Panc1 (cell line): ENCODE measurements at regions not wholly inside any gene's neighbourhood (a gene's known extent, or its start where the extent isn't known, plus 50 kb on each side); places are given as distances from the start of the nearest gene placed in this dataset.

ENCODE experiments used
- ATAC-seq: fragments of 200-7000 bp; cut with Tn5 transposase; 2 replicates; pipeline ENCODE4 v1.9.1; 2020; ENCODE audit warnings: mild to moderate bottlenecking, moderate library complexity
- BruUV-seq: library from RNA; stranded (reverse); fragments of 400-500 nt; replicated peaks from 2 replicates; lab custom pipeline; 2021; lab: Mats Ljungman, UMichigan
- CTCF ChIA-PET: fragments of 300-600 bp; sonication (Branson Sonifier 250); formaldehyde crosslinking; loops from one replicate; lab custom pipeline; 2022; ENCODE audit warnings: antibody characterized with exemption; lab: Charles Lee
- POLR2A ChIA-PET: fragments of 300-600 bp; sonication (Branson Sonifier 250); formaldehyde crosslinking; loops from one replicate; lab custom pipeline; 2022; ENCODE audit warnings: antibody characterized with exemption; lab: Charles Lee
- DNase-seq: peaks from one replicate; pipeline ENCODE4 v3.0.0-alpha.2; 2010; ENCODE audit warnings: low read depth, low spot score
- H3K27ac ChIP-seq: 2 replicates; pipeline ENCODE4 v1.5.1; 2011; ENCODE audit warnings: mild to moderate bottlenecking, low read length, inconsistent platforms
- H3K27me3 ChIP-seq: fragments of 200-500 bp; sonication (Bioruptor generic); 2 replicates; pipeline ENCODE4 v1.6.0; 2014; ENCODE audit warnings: low read length, inconsistent platforms; ENCODE audit not compliant: control insufficient read depth, insufficient read depth
- H3K36me3 ChIP-seq: fragments of 200-500 bp; sonication (Bioruptor generic); 2 replicates; pipeline ENCODE4 v1.5.1; 2014; ENCODE audit warnings: inconsistent platforms, mild to moderate bottlenecking, low read length, moderate library complexity; ENCODE audit not compliant: control insufficient read depth, insufficient read depth
- H3K4me1 ChIP-seq: 2 replicates; pipeline ENCODE4 v1.5.1; 2011; ENCODE audit warnings: inconsistent platforms, mild to moderate bottlenecking, low read length, moderate library complexity; ENCODE audit not compliant: control insufficient read depth, insufficient read depth
- H3K4me3 ChIP-seq, 2 experiments: 2 replicates each; pipeline ENCODE4 v1.5.1; 2011 to 2012; ENCODE audit warnings: low read depth in 2 of 2, low read length in 2 of 2, mild to moderate bottlenecking in 2 of 2, inconsistent platforms in 1 of 2, moderate library complexity in 1 of 2
- H3K9me3 ChIP-seq: fragments of 200-500 bp; sonication (Bioruptor generic); 2 replicates; pipeline ENCODE4 v1.5.1; 2014; ENCODE audit warnings: low read depth, mild to moderate bottlenecking, inconsistent platforms, low read length, moderate library complexity; ENCODE audit not compliant: control insufficient read depth, insufficient read depth
- POLR2AphosphoS5 ChIP-seq: IDR thresholded peaks from 2 replicates; pipeline ENCODE4 v1.6.1; 2012; ENCODE audit warnings: mild to moderate bottlenecking, low read depth, low read length, moderate library complexity
- SIN3A ChIP-seq: IDR thresholded peaks from 2 replicates; pipeline ENCODE4 v1.6.1; 2012; ENCODE audit warnings: low read depth, mild to moderate bottlenecking, low read length, moderate library complexity, borderline replicate concordance; ENCODE audit not compliant: insufficient read depth
- TCF7L2 ChIP-seq: IDR thresholded peaks from 2 replicates; pipeline ENCODE4 v1.6.1; 2011; ENCODE audit warnings: mild to moderate bottlenecking, low read depth, low read length, inconsistent platforms
- in situ Hi-C: cut with HindIII; loops from 2 replicates; pipeline ENCODE4 v1.10.0; 2016; ENCODE audit warnings: low sequenced_read_pairs, low pct_unique_long_range_greater_than_20kb
- intact Hi-C: fragments of 100-400 bp; cut with micrococcal nuclease; formaldehyde crosslinking; loops from one replicate; pipeline ENCODE4 v1.10.0; 2022; ENCODE audit not compliant: unreplicated experiment
- TF ChIP-seq, protein P1 (sequence below): fragments of 450-650 bp; IDR thresholded peaks from 2 replicates; pipeline ENCODE4 v1.5.1; 2017; ENCODE audit warnings: mild to moderate bottlenecking
- TF ChIP-seq, protein P2 (sequence below), 2 experiments: IDR thresholded peaks; 2 replicates each; pipeline ENCODE4 v1.6.1; 2011 to 2012; ENCODE audit warnings: low read depth in 2 of 2, control low read depth in 1 of 2, low read length in 1 of 2, mild to moderate bottlenecking in 1 of 2, moderate library complexity in 1 of 2; ENCODE audit not compliant: insufficient read depth in 1 of 2

GRCh38 chr2:184030245-184030644 is 568.1 kb upstream of the ZNF804A start:
- ChIA-PET POLR2A (no interaction called here), CTCF (no interaction called here)
- no peaks in the 10 kb centered on the region for H3K27me3 ChIP-seq
- no peaks in the 10 kb centered on the region for H3K36me3 ChIP-seq
- no peak overlapping the region for H3K4me3 ChIP-seq
- no peak overlapping the region for H3K27ac ChIP-seq
- in situ Hi-C loops (no loop called here), intact Hi-C loops (no loop called here)
- H3K9me3 ChIP-seq, result no peaks in the 10 kb centered on the region
- BruUV-seq, result no TSS peak
- no peaks in the 10 kb centered on the region for H3K4me1 ChIP-seq
- ATAC-seq (no peak), DNase-seq (no peak)
- TF ChIP-seq TCF7L2 (no peak), SIN3A (no peak), POLR2AphosphoS5 (no peak)
- TF ChIP-seq, protein P1, sequence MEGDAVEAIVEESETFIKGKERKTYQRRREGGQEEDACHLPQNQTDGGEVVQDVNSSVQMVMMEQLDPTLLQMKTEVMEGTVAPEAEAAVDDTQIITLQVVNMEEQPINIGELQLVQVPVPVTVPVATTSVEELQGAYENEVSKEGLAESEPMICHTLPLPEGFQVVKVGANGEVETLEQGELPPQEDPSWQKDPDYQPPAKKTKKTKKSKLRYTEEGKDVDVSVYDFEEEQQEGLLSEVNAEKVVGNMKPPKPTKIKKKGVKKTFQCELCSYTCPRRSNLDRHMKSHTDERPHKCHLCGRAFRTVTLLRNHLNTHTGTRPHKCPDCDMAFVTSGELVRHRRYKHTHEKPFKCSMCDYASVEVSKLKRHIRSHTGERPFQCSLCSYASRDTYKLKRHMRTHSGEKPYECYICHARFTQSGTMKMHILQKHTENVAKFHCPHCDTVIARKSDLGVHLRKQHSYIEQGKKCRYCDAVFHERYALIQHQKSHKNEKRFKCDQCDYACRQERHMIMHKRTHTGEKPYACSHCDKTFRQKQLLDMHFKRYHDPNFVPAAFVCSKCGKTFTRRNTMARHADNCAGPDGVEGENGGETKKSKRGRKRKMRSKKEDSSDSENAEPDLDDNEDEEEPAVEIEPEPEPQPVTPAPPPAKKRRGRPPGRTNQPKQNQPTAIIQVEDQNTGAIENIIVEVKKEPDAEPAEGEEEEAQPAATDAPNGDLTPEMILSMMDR, result no peak
- TF ChIP-seq, protein P2, sequence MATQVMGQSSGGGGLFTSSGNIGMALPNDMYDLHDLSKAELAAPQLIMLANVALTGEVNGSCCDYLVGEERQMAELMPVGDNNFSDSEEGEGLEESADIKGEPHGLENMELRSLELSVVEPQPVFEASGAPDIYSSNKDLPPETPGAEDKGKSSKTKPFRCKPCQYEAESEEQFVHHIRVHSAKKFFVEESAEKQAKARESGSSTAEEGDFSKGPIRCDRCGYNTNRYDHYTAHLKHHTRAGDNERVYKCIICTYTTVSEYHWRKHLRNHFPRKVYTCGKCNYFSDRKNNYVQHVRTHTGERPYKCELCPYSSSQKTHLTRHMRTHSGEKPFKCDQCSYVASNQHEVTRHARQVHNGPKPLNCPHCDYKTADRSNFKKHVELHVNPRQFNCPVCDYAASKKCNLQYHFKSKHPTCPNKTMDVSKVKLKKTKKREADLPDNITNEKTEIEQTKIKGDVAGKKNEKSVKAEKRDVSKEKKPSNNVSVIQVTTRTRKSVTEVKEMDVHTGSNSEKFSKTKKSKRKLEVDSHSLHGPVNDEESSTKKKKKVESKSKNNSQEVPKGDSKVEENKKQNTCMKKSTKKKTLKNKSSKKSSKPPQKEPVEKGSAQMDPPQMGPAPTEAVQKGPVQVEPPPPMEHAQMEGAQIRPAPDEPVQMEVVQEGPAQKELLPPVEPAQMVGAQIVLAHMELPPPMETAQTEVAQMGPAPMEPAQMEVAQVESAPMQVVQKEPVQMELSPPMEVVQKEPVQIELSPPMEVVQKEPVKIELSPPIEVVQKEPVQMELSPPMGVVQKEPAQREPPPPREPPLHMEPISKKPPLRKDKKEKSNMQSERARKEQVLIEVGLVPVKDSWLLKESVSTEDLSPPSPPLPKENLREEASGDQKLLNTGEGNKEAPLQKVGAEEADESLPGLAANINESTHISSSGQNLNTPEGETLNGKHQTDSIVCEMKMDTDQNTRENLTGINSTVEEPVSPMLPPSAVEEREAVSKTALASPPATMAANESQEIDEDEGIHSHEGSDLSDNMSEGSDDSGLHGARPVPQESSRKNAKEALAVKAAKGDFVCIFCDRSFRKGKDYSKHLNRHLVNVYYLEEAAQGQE (IDR thresholded peaks at IDR 0.05; ENCODE audit: insufficient read depth in 1 of 2, low read depth in 2 of 2, low read length in 1 of 2), result no peak

- no peak for ATAC-seq
- no peak overlapping the region for H3K4me3 ChIP-seq
- H3K4me1 ChIP-seq, result no peaks in the 10 kb centered on the region
- no TSS peak for BruUV-seq
- DNase-seq, result no peak
- in situ Hi-C loops (no loop called here), intact Hi-C loops (no loop called here)
- no peaks in the 10 kb centered on the region for H3K27me3 ChIP-seq
- H3K9me3 ChIP-seq, result no peaks in the 10 kb centered on the region
- H3K27ac ChIP-seq, result no peak overlapping the region
- CTCF ChIA-PET, result no interaction called here
- no peaks in the 10 kb centered on the region for H3K36me3 ChIP-seq
- TF ChIP-seq TCF7L2 (no peak), POLR2AphosphoS5 (no peak), SIN3A (no peak)
- TF ChIP-seq, protein P1, result no peak
- TF ChIP-seq, protein P2 (IDR thresholded peaks at IDR 0.05; ENCODE audit: insufficient read depth in 1 of 2, low read depth in 2 of 2, low read length in 1 of 2), result no peak
- POLR2A ChIA-PET, result no interaction called here
Observed at GRCh38 chr2:184030989-184031388, 567.3 kb upstream of the ZNF804A start.
